GM19438 (cell line): ENCODE measurements at regions not wholly inside any gene's neighbourhood (a gene's known extent, or its start where the extent isn't known, plus 50 kb on each side); places are given as distances from the start of the nearest gene placed in this dataset.

Source experiments
- ATAC-seq: cut with Tn5 transposase; IDR thresholded peaks from one replicate; pipeline ENCODE4 v1.9.1; 2021; ENCODE audit warnings: low read depth; ENCODE audit not compliant: unreplicated experiment

DNA sequence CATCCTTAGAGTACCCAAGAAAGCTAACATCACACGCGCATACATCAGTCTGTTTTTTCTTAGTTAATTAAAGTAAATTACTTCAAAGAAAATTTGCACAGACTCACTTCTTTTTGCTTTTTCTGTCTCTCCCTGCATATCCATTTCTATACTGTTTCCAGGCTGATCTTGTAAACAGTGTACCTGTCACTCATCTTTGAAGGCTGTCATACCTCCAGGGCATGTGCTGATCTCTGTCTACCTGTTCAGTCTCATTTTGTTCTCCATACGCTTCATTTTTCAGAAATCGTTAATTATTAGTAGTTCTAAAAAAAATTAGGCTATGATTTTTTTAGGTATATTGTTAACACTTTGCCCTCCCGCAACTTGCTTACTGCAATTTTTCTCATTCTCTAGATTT is 313.9 kb upstream of the ROBO2 start:
- no peak for ATAC-seq

DNA sequence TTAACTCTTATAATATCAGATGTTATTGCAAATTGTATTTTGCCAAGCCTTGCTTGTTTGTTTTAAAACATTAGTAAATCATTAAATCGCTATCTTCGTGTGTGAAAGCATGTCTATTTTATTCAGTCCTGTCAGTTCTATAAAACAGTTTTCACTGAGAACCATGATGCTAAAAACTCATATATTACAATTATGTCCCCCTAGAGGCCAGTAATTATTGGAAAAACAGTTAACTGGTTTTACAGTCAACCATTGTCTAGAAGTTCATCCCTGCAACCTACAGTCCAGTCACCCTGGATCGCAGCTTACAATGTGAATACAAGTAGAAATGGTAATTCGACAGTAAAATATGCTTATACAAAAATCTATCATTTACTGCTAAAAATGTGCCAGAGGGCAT is 311.5 kb upstream of the ROBO2 start:
- ATAC-seq, result no peak

DNA sequence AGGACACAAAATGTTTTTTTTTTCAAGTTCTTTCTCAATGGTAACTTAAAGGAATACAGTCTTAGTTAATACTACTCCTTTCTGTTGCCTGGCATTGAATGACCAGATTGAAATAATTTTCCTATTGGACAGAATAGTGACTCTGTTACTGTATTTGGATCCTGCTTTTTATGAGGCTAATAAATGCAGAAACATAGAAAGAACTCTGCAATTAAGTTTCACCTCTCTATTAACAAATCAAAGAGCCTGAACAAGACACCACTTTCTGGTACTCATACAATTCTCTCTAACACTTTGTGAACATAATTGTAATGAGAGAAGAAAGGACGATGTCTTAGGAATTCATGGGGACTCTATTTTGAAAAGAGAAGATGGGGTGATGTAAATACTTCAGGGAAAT is 308.4 kb upstream of the ROBO2 start:
- ATAC-seq, result no peak

DNA sequence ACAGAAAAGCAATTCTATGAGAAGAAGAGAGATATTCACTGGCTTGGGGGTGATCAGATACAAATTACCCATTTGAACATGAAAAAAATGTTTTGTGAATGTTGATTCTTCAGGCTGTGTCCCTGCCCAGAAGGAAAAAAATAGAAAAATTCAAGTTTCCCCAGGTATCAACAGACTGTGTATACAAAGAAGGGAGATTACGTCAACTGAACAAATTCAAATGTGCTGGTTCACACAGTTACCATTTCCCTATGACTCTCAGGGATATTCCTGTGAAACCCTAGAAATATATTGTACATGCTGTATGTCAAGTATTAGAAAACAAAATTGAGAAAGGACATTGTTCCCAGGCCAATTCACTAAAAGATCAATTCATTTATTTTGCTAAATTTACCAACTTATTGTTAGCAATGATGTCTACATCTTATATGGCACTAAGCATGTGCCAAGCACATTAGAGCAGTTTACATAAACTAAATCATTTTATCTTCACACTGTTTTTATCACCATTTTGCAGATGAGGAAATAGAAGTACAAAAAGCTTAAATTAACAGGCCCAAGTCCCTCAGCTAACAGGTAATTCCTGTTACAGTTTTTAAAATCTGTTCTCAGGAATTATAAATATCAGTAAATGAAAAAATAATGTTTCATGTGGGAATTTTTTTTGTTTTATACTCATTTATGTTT is 306.7 kb upstream of the ROBO2 start:
- no peak for ATAC-seq

DNA sequence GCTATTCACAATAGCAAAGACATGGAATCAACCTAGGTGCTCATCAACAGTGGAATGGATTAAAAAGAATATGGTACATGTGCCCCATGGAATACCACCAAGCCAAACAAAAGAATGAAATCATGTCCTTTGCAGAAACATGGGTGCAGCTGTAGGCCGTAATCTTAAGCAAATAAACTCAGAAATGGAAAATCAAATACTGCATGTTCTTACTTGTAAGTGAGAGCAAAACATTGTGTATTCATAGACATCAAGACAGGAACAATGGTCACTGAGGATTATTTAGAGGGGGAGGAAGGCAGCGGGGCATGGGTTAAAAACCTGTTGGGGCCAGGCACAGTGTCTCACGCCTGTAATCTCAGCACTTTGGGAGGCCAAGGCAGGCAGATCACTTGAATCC is 304.7 kb upstream of the ROBO2 start:
- ATAC-seq, result no peak

DNA sequence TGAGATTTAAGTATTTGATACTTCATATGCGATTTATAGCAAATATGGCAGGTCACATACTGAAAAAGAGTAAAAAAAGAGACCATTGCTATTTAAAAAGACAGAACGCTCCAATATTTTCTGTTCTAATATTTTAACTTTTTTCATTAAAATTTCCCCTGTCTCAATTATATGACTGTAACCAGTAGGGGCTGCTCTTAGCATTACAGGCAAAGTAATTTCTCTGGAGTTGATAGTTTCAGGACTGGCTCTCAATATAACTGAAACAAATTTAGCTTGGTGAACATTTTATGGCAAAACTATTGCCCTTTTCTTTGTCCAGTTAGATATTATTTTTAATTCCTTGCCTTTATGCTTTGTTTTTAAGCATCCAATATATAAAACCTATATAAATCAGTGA is 286.3 kb upstream of the ROBO2 start:
- no peak for ATAC-seq

DNA sequence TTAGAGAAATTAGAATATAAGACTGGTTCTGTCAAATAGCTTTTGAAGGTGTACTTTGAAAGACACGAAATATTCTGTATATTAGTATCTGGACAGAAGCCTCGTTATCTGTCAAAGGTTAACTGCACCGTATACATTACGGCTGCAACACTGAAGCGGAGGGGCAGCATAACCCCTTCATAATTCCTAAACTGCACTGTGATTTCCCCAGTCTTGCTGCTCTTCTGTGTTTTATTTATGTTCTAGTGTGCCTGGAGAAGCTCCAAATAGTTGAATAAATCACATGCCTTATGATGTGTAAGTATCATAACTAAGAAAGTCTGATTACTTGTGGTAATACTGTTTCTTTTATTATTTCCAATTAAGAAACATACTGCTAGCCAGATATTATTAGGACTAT is 285.7 kb upstream of the ROBO2 start:
- no peak for ATAC-seq

DNA sequence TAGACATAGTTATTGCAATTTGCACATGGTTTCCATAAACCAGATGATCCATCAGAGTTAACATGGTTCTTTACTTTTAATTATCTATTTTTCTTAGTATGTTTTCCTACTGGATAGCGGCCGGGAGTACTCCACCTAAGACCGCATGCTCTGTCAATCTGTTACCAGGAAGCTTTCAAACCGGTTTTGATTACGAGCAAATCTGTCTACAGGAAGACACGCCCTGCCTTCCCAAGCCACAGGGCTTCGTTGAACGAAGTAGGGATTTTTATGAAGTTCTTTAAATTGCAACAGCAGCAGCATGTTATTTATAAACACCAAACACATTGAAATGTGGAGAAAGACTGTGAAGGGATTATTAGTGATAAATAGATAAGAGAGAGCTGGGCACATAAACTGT is 283.3 kb upstream of the ROBO2 start:
- ATAC-seq, result no peak

DNA sequence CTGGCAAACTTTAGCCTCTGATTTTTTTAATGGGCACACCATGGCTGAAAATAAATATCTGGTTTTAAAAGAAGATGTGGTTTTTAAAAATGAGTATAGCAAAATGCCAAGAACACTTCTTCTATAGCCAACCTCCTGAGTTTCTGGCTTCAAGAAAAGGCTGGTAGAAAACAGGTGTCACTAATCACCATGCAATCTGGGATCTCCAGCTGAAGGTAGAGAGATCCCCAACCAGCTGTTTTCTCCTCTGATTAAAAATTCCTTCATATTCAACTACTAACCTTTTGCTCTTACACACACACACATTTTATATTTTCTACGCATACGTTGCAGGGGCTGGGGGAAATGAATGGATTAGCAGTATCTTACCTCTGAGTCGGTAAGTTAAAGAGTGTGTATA is 279.6 kb upstream of the ROBO2 start:
- no peak for ATAC-seq

DNA sequence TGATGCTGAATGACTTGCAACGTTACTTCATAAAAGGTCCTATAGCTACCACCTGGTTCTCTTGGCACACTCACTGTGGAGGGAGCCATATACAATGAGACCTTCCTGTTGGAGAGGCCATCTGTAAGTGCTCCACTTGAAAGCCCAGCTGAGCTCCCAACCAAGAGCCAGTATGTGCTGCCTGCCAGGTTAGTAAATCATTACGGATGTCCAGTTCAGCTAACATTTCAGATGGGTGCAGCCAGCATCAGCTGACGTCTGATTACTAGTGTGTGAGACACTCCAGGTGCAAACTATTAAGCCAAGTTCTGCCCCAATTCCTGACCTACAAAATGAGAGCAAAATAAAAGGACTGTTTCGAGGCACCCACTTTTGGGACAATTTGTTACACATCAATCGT is 274.4 kb upstream of the ROBO2 start:
- ATAC-seq, result no peak

DNA sequence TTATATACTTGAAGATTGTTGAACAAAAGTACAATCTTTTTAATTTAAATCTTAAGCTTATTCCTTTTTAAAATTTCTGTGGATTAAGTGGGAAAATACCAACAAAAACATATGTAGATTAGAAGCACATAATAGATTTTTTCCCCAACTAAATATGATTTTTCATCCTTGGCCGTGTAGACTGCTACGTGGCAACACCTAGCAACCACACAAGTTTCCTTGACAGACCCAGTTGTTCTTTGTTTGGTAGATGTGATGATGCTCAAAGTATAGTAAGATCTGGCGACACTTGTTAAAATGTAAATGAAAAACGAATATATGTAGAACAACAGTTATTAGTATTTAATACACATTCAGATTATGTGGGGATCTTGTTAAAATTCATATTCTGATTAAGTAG is 271.0 kb upstream of the ROBO2 start:
- no peak for ATAC-seq

DNA sequence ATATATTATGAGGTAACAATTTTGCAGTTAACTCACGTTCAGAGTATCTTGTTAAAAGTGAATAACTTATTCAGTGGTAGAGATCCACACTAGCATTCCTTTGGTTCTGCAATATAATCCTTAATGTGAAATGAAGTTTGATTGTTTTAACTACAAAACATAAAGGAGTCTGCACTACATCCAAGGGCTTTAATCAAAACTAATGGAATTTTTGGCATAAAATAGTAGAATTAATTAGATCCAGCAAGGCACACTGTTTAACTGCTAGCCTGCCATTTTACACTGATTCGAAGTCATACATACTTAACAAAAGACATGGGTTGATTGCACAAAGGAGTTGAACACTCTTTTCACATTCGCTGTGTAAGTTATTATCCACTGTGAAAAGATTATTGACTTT is 263.0 kb upstream of the ROBO2 start:
- no peak for ATAC-seq

DNA sequence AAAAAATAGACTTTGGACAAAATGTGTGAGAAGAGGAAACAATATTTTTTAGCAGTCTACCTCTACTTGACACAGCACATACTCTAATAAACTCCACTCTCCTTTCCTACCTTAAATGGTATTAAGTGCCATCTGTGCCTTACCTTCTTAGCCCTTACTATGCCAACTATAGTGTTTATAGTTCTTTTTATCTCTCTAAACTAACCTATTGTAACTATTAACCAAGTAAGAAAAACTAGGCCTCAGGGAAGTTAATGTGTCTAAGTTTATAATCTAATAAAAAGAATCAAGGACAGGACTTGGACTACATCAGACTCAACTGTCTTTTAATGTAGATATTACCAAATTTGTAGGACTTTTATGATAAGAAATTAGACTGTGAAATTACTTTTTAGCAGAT is 251.7 kb upstream of the ROBO2 start:
- no peak for ATAC-seq

DNA sequence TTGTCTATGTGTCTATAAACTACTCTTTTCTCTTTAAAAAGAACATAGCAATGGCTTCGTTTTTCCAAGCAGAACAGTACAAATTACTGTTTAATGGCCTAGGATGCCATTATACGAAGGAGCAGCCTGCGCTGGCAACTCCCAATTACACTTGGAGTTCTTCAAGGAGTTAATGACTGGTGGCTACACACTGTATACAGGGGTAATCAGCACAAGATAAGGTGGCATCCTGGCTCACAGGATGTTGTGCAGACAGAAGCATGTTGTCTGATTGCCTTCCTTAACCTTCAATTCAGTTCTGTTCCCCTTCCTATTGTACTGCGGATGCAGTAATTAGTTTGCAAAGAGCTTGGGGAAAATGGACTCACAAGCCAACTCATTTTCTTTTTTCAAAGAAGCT is 250.7 kb upstream of the ROBO2 start:
- no peak for ATAC-seq

DNA sequence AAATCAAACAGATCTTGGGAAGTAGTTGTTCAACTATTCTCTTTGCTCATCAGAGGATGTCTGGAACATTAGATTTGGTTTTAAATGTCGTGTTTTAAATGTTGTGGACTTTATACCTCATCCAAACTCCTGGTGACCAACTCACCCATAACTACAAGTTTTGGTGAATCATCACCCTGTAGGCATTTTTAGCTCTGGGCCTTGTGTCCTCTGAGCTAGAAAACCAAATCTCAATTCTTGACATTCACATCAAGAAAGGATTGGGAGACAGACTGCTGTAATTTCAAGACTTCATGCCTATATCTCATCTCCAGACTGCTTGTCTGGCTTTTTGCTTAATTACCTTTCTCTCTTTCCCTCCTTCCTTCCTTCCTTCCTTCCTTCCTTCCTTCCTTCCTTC is 228.5 kb upstream of the ROBO2 start:
- ATAC-seq, result no peak

DNA sequence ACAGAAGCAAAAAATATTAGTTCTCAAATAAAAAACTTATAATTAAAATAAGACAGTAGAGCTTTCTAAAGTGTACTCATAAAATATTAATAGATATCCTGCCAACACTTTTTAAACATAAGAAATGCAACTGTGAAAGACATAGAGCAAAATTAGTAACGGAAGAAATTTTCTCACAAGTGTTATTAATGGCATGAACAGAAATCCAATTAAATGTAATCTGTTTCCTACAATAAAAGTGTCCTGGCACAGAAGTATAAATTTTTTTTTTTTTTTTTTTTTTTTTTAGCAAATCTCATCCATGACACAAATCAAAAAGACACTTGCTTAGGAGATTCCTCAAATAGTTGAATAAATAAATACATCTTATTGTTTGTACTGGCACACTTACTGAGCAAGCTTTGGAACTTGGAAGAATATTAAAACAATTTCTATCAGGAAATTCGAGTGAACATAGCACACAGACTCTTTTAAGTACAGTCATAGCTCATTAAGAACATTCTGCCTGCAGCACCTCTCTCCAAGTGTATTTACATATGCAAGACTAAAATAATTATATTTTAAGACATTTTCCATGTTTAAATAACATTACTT is 227.2 kb upstream of the ROBO2 start:
- ATAC-seq, result no peak

DNA sequence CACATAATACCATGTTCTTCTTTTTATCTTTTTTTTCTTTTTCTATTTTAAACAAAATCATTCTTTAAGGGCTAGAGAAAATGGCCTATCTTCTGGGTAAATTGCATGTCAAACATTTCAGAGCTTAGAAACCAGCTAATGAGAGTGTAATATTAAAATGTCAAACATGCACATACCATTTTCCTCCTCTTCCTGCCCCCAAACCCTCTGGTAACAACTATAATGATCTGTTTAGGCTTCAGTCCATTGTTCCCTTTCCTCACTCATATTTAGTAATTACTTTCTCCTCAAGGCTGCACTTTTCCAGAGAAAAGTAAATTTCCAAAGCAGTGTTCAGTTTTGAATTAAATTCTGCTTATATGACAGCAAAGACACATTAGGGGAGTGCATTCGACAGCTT is 224.3 kb upstream of the ROBO2 start:
- no peak for ATAC-seq

DNA sequence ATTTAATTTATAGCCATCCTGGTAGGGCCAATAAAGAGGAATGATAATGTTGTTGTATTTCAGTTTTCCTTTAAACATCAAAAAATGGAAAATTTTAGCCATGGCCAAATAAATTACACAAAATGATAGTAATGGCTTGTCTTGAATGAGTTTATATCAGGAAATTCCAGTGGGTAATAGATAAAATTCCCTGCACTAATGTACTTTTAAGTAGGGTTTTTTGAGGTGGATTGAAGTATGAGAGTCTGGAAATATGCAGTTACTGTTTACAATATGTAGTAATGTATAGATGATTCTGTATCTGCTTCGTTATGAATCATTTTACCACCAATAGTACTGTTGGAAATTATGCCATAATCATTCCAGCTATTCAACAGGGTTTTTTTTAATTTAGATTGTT is 219.4 kb upstream of the ROBO2 start:
- ATAC-seq, result no peak

DNA sequence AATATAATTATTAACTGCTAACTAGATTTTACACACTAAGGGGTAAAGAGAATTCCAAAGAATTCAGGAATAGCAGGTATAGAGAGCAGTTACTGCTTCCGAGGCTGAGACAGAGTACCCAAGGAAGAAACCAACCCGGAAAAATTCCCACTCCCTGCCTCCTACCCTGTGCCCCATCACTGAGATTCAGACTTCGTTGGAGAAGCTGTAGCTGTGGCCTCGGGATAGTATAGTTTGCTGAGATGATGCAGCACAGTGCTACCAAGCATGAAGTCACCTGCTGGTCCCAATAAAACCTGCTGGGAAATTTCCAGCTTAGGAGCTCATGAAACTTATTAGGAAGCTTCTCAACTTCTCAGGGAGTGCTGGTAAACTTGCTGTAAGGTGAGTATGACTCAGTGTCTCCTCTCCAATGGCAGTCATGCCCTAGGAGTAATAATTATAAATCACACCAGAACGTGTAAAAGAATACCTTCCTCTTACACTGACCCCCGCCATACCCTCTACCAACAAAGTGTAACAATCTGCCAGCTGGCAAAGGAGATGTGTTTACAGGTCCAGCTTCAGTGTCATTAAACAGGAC is 215.2 kb upstream of the ROBO2 start:
- no peak for ATAC-seq

DNA sequence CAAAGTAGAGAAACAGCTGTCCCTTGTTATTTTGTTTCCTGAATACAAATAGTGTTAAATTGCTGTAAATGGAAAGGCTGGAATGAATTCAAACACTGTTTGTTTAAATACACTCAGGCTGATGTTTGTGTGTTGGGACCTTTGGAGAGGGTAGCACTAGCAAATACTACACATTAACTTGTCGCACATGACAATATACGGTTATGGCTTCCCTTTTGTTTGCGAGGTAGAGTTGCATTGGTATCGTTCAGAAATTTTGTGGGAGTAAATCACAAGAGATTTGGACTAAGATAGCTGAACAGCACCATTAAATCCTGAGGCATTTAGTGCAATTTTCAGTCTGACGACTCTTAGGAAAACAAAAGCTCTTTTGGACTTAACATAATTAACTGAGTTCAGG is 213.0 kb upstream of the ROBO2 start:
- no peak for ATAC-seq

DNA sequence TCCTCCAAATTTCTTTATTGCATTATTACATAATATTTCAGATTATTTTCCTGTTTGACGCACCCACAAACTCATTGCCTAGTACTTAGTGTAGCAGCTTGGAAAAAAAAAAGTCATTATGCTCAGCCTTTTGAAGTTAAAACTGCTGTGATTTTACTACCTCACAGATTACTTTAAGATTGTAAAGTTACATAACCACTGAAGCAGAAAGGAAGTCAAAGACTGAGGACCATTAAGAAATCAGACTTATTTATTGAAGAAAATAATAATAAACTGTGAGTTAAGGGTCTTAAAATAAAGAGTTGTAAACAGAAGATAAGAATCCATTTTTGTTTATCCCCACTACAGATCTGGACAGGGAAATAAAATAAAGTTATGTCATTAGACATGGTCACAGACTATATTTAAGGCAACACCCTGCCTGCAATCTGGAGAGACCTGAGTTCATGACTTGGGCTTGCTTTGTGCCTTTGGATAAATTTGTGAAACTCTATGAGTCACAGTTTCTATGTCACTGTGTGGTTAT is 212.1 kb upstream of the ROBO2 start:
- no peak for ATAC-seq

DNA sequence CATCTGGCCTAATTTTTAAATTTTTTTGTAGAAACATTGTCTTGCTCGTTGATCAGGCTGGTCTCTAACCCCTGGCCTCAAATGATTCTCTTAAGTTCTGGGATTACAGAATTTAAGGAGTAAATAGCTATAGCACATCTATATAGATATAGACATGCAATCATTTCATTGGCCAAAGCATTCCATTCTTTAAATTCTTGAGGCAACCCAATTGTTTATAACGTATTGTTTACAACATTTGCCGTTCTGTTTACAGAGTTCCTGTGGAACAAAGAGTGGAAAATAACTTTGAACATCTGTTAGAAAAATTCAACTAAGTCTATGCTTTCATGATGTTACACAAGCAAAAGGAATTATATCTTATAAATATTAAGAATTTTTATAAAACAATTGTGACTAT is 205.2 kb upstream of the ROBO2 start:
- no peak for ATAC-seq
